ENCODE measurements at regions not wholly inside any gene's neighbourhood (a gene's known extent, or its start where the extent isn't known, plus 50 kb on each side); places are given as distances from the start of the nearest gene placed in this dataset.

- TF ChIP-seq EZH2 (IDR thresholded peaks at IDR 0.05; ENCODE audit: borderline replicate concordance, insufficient read depth, low read depth, low read length, poor library complexity, severe bottlenecking) (no peak), CTCF (IDR thresholded peaks at IDR 0.05) (no peak)
Observed at GRCh38 chr10:2881720-2882620, 185.4 kb upstream of the PFKP start.

All from B cell (primary cell).